HCT116 (cell line): ENCODE measurements at regions not wholly inside any gene's neighbourhood (a gene's known extent, or its start where the extent isn't known, plus 50 kb on each side); places are given as distances from the start of the nearest gene placed in this dataset.

ENCODE experiments used
- ATAC-seq: fragments of 200-7000 bp; cut with Tn5 transposase; 2 replicates; pipeline ENCODE4 v1.9.1; 2020; ENCODE audit warnings: mild to moderate bottlenecking, moderate library complexity
- BruUV-seq: library from RNA; stranded (reverse); fragments of 400-500 nt; replicated peaks from 2 replicates; lab custom pipeline; 2021; lab: Mats Ljungman, UMichigan
- CTCF ChIA-PET: fragments of 300-600 bp; sonication (Branson Sonifier 250); formaldehyde crosslinking; loops from one replicate; lab custom pipeline; 2021; ENCODE audit warnings: antibody characterized with exemption; lab: Charles Lee
- POLR2A ChIA-PET: fragments of 300-600, 350-600 bp; sonication (Branson Sonifier 250); formaldehyde crosslinking; loops from one replicate; lab custom pipeline; 2021; ENCODE audit warnings: antibody characterized with exemption; lab: Charles Lee
- RAD21 ChIA-PET, 2 experiments: fragments of 300-600 bp; sonication (Branson Sonifier 250); formaldehyde crosslinking; loops; one replicate each; lab custom pipeline; 2023; ENCODE audit warnings: low total read pairs in 2 of 2; ENCODE audit not compliant: uncharacterized antibody in 2 of 2, unreplicated experiment in 2 of 2, low non-redundant PET in 1 of 2; lab: Charles Lee
- DNase-seq: peaks from one replicate; pipeline ENCODE4 v3.0.0-alpha.2; 2010; ENCODE audit warnings: low read depth, low spot score
- H2AFZ ChIP-seq: fragments of 200-600 bp; shearing (Covaris generic), sonication (generic); 2 replicates; pipeline ENCODE4 v1.6.1; 2017; ENCODE audit warnings: low read depth, mixed run types, mixed read lengths, antibody characterized with exemption, low read length; ENCODE audit not compliant: poor library complexity, severe bottlenecking
- H3K27ac ChIP-seq: 2 replicates; pipeline ENCODE4 v1.5.1; 2012; ENCODE audit warnings: low read depth, low read length
- H3K27me3 ChIP-seq: fragments of 200-600 bp; sonication (generic); 2 replicates; pipeline ENCODE4 v1.6.1; 2016; ENCODE audit warnings: mixed run types, low read length, mixed read lengths; ENCODE audit not compliant: insufficient read depth
- H3K36me3 ChIP-seq, 2 experiments: fragments of 200-500 bp in 1 of 2; fragments of 200-600 bp in 1 of 2; sonication (Bioruptor generic) in 1 of 2; sonication (generic) in 1 of 2; 2 replicates each; pipeline versions ENCODE4 v1.5.1 to v1.6.1; 2014 to 2016; ENCODE audit warnings: low read length in 2 of 2, inconsistent platforms in 1 of 2, mixed read lengths in 1 of 2, mixed run types in 1 of 2; ENCODE audit not compliant: insufficient read depth in 2 of 2, control insufficient read depth in 1 of 2
- H3K4me1 ChIP-seq, 2 experiments: fragments of 200-600 bp in 1 of 2; sonication (generic) in 1 of 2; 2 replicates each; pipeline versions ENCODE4 v1.5.1 to v1.6.1; 2012 to 2017; ENCODE audit warnings: low read length in 2 of 2, inconsistent platforms in 1 of 2, mild to moderate bottlenecking in 1 of 2, mixed read lengths in 1 of 2, mixed run types in 1 of 2, moderate library complexity in 1 of 2; ENCODE audit not compliant: insufficient read depth in 2 of 2, control insufficient read depth in 1 of 2
- H3K4me2 ChIP-seq: fragments of 200-600 bp; sonication (generic); 2 replicates; pipeline ENCODE4 v1.6.1; 2017; ENCODE audit warnings: mixed run types, low read length, mixed read lengths
- H3K4me3 ChIP-seq, 2 experiments: fragments of 200-600 bp in 1 of 2; sonication (generic) in 1 of 2; replicated peaks in 1 of 2; 2 replicates each; pipeline ENCODE4 v1.5.1; 2011 to 2016; ENCODE audit warnings: low read length in 2 of 2, control low read depth in 1 of 2, low read depth in 1 of 2, mild to moderate bottlenecking in 1 of 2, mixed read lengths in 1 of 2, mixed run types in 1 of 2
- H3K79me2 ChIP-seq: fragments of 200-600 bp; sonication (generic); 2 replicates; pipeline ENCODE4 v1.6.1; 2017; ENCODE audit warnings: mild to moderate bottlenecking, mixed run types, low read length, moderate library complexity, mixed read lengths; ENCODE audit not compliant: insufficient read depth
- H3K9ac ChIP-seq: fragments of 200-600 bp; sonication (generic); 2 replicates; pipeline ENCODE4 v1.6.1; 2016; ENCODE audit warnings: low read length, mixed read lengths
- H3K9me2 ChIP-seq: fragments of 200-600 bp; sonication (generic), shearing (Covaris generic); 2 replicates; pipeline ENCODE4 v1.6.1; 2017; ENCODE audit warnings: mixed run types, mild to moderate bottlenecking, moderate library complexity; ENCODE audit not compliant: insufficient read depth
- H3K9me3 ChIP-seq, 2 experiments: fragments of 200-500 bp in 1 of 2; fragments of 200-600 bp in 1 of 2; sonication (Bioruptor generic) in 1 of 2; sonication (generic) in 1 of 2; 2 replicates each; pipeline ENCODE4 v1.6.1; 2014 to 2017; ENCODE audit warnings: low read length in 2 of 2, mixed read lengths in 2 of 2, inconsistent platforms in 1 of 2, low read depth in 1 of 2, mild to moderate bottlenecking in 1 of 2, mixed run types in 1 of 2, moderate library complexity in 1 of 2; ENCODE audit not compliant: control insufficient read depth in 1 of 2, insufficient read depth in 1 of 2
- H4K20me1 ChIP-seq: fragments of 200-600 bp; sonication (generic), shearing (Covaris generic); 2 replicates; pipeline ENCODE4 v1.6.1; 2017; ENCODE audit warnings: mixed run types, mild to moderate bottlenecking, moderate library complexity; ENCODE audit not compliant: insufficient read depth
- CEBPB ChIP-seq: IDR thresholded peaks from 2 replicates; pipeline ENCODE4 v1.6.1; 2012; ENCODE audit warnings: low read depth
- EZH2 ChIP-seq: fragments of 200-600 bp; sonication (generic); IDR thresholded peaks from 2 replicates; pipeline ENCODE4 v1.6.1; 2017; ENCODE audit warnings: antibody characterized with exemption, mixed run types
- EZH2phosphoT487 ChIP-seq: fragments of 200-600 bp; IDR thresholded peaks from 2 replicates; pipeline ENCODE4 v1.6.1; 2018; ENCODE audit warnings: antibody characterized with exemption, borderline replicate concordance
- FOSL1 ChIP-seq: IDR thresholded peaks from 2 replicates; pipeline ENCODE4 v1.6.1; 2012; ENCODE audit warnings: low read depth
- JUND ChIP-seq: IDR thresholded peaks from 2 replicates; pipeline ENCODE4 v1.6.1; 2012
- POLR2A ChIP-seq: IDR thresholded peaks from 2 replicates; pipeline ENCODE4 v1.7.0; 2011; ENCODE audit warnings: borderline replicate concordance; ENCODE audit not compliant: insufficient read depth, insufficient read length; ENCODE audit errors: extremely low read depth
- SIN3A ChIP-seq: IDR thresholded peaks from 2 replicates; pipeline ENCODE4 v1.6.1; 2012; ENCODE audit warnings: low read depth
- intact Hi-C: fragments of 100-400 bp; cut with micrococcal nuclease; formaldehyde crosslinking; loops from 2 replicates; pipeline ENCODE4 v1.10.0; 2022
- TF ChIP-seq, protein P1 (sequence below), 3 experiments: fragments of 200-600 bp in 1 of 3; sonication (generic) in 1 of 3; IDR thresholded peaks in 2 of 3; conservative IDR thresholded peaks in 1 of 3; 2 replicates each; pipeline ENCODE4 v1.5.1; 2012 to 2017; ENCODE audit warnings: low read depth in 2 of 3, low read length in 2 of 3, antibody characterized with exemption in 1 of 3, borderline replicate concordance in 1 of 3, control low read depth in 1 of 3, mild to moderate bottlenecking in 1 of 3, mixed read lengths in 1 of 3, mixed run types in 1 of 3, moderate library complexity in 1 of 3; ENCODE audit not compliant: insufficient read depth in 1 of 3
- TF ChIP-seq, protein P2 (sequence below): IDR thresholded peaks from 2 replicates; pipeline ENCODE4 v1.6.1; 2012

DNA sequence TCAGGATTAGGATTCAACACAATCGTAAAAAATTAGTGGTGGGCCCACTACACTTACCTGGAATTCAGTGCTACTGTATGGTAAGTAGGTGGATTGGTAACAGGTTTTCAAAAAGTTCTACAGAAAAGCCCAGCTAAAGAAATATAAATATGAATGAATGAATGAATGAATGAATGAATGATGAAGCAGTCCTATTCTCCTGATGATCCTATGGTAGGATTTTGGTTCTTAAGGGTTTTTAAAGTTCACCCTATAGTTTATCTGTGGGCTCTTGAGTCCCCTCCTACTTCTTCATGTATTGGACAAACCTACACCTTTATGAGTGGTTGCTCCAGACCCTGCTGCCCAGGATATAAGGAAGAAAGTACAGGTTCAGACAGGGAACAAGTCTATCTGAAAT lies 89.5 kb upstream of the HEY2 start:
- Histone ChIP-seq H4K20me1 (no peaks in the 10 kb centered on the region; the same call in 1 of the 2 replicates), H3K36me3 (no peaks in the 10 kb centered on the region), H3K9me2 (no peaks in the 10 kb centered on the region), H3K4me2 (no peak overlapping the region), H3K4me3 (no peak overlapping the region), H3K4me1 (no peaks in the 10 kb centered on the region), H3K27me3 (peaks cover 53% of the 10 kb centered on the region), H3K27ac (no peak overlapping the region), H3K79me2 (no peaks in the 10 kb centered on the region), H3K9me3 (no peaks in the 10 kb centered on the region), H2AFZ (no peak overlapping the region), H3K9ac (no peak overlapping the region)
- RAD21 ChIA-PET: no interaction called here
- DNase-seq (no peak), ATAC-seq (no peak)
- intact Hi-C loops: no loop called here
- POLR2A ChIA-PET: no interaction called here
- CTCF ChIA-PET: no interaction called here
- TF ChIP-seq FOSL1: no peak
- BruUV-seq: no TSS peak

DNA sequence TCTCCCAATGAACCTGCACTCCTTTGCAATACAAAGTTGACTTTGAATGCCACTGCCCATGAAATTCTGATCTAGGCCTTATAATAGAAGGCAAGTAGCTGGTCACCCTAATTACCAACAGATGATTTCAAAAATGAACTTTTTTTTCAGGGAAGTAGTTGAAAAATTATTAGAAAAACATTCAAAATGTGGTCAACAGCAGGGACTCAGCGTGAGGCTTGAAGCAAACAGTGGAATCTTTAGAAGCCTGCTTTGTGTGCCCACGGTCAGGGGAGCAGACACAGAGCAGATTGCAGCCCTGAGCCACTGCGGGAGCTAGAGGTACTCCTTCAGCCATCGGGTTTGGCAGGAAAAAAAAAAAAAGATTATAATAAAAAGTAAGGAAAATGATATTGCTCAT lies 87.1 kb upstream of the HEY2 start:
- H4K20me1 ChIP-seq: no peaks in the 10 kb centered on the region; the same call in 1 of the 2 replicates
- H3K27ac ChIP-seq: no peak overlapping the region
- no peak overlapping the region for H2AFZ ChIP-seq
- ATAC-seq: no peak
- no peaks in the 10 kb centered on the region for H3K36me3 ChIP-seq
- no peak for DNase-seq
- no peaks in the 10 kb centered on the region for H3K9me2 ChIP-seq
- no peak overlapping the region for H3K4me2 ChIP-seq
- BruUV-seq: no TSS peak
- ChIA-PET POLR2A (interaction anchor here (0.7 kb wide), 1 partner anchor 22 kb away, joined by 3 read pairs; no protein-coding TSS in a partner anchor), RAD21 (no interaction called here), CTCF (no interaction called here)
- no peaks in the 10 kb centered on the region for H3K4me1 ChIP-seq
- TF ChIP-seq FOSL1: no peak
- H3K79me2 ChIP-seq: no peaks in the 10 kb centered on the region
- H3K4me3 ChIP-seq: no peak overlapping the region
- H3K9me3 ChIP-seq: no peaks in the 10 kb centered on the region
- H3K27me3 ChIP-seq: peaks cover 66% of the 10 kb centered on the region
- intact Hi-C loops: no loop called here
- no peak overlapping the region for H3K9ac ChIP-seq

DNA sequence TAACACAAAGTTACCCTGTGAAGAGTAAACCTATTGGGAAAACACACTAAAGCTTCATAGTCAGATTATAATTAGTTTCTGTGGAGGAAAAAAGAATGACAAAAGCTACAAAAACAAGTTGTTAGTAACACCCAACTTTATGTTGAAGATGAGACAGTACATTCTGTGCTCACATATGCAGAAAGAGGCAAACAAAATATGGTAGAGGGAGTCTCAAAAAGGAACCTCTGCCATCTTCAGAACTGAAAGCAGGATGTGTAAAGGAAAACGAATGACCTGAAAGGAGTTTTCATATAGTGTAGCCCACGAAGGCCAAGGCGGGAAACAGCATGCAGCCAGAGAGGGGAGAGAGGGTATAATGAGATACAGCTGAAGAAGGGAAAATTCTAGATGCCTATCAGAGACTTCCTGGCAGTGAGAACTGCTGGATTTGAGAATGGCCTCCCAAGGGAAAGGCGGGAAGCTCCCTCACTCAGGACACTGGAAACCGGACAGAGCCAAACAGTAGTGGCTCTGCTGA lies 84.1 kb upstream of the HEY2 start:
- Histone ChIP-seq H4K20me1 (no peaks in the 10 kb centered on the region; the same call in 1 of the 2 replicates), H3K79me2 (no peaks in the 10 kb centered on the region), H3K27me3 (peaks cover 86% of the 10 kb centered on the region), H3K9me3 (no peaks in the 10 kb centered on the region), H3K9ac (no peak overlapping the region), H3K36me3 (no peaks in the 10 kb centered on the region), H3K9me2 (no peaks in the 10 kb centered on the region), H3K4me1 (no peaks in the 10 kb centered on the region), H3K4me3 (no peak overlapping the region), H3K27ac (no peak overlapping the region), H2AFZ (no peak overlapping the region), H3K4me2 (no peak overlapping the region)
- BruUV-seq: no TSS peak
- DNase-seq (no peak), ATAC-seq (no peak)
- ChIA-PET CTCF (no interaction called here), RAD21 (no interaction called here), POLR2A (no interaction called here)
- intact Hi-C loops: no loop called here
- no peak for TF ChIP-seq POLR2A
- no peak for TF ChIP-seq SIN3A
- no peak for TF ChIP-seq JUND
- TF ChIP-seq, protein P1, sequence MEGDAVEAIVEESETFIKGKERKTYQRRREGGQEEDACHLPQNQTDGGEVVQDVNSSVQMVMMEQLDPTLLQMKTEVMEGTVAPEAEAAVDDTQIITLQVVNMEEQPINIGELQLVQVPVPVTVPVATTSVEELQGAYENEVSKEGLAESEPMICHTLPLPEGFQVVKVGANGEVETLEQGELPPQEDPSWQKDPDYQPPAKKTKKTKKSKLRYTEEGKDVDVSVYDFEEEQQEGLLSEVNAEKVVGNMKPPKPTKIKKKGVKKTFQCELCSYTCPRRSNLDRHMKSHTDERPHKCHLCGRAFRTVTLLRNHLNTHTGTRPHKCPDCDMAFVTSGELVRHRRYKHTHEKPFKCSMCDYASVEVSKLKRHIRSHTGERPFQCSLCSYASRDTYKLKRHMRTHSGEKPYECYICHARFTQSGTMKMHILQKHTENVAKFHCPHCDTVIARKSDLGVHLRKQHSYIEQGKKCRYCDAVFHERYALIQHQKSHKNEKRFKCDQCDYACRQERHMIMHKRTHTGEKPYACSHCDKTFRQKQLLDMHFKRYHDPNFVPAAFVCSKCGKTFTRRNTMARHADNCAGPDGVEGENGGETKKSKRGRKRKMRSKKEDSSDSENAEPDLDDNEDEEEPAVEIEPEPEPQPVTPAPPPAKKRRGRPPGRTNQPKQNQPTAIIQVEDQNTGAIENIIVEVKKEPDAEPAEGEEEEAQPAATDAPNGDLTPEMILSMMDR (IDR thresholded peaks at IDR 0.05 in 2 of 3, conservative IDR thresholded peaks at IDR 0.05 in 1 of 3; ENCODE audit: borderline replicate concordance in 1 of 3, insufficient read depth in 1 of 3, low read depth in 2 of 3, low read length in 2 of 3): no peak
- TF ChIP-seq, protein P2, sequence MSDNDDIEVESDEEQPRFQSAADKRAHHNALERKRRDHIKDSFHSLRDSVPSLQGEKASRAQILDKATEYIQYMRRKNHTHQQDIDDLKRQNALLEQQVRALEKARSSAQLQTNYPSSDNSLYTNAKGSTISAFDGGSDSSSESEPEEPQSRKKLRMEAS: no peak
- no peak for TF ChIP-seq CEBPB
- peak; percentile 72; the same call in 1 of the 2 replicates for TF ChIP-seq EZH2
- TF ChIP-seq EZH2phosphoT487: no peak
